CD4-positive, alpha-beta T cell (primary cell): ENCODE measurements at regions not wholly inside any gene's neighbourhood (a gene's known extent, or its start where the extent isn't known, plus 50 kb on each side); places are given as distances from the start of the nearest gene placed in this dataset.

ENCODE experiments used
- ATAC-seq: fragments of 200-7000 bp; cut with Tn5 transposase; one replicate; pipeline ENCODE4 v1.10.0; 2022; ENCODE audit warnings: mild to moderate bottlenecking; ENCODE audit not compliant: poor library complexity
- CTCF ChIA-PET: fragments of 350-600 bp; sonication (Branson Sonifier 250); formaldehyde crosslinking; loops from one replicate; lab custom pipeline; 2021; ENCODE audit warnings: antibody characterized with exemption, inconsistent platforms; lab: Charles Lee
- POLR2A ChIA-PET: fragments of 350-600 bp; sonication (Branson Sonifier 250); formaldehyde crosslinking; loops from one replicate; lab custom pipeline; 2021; ENCODE audit warnings: antibody characterized with exemption, inconsistent platforms; lab: Charles Lee
- DNase-seq, 14 experiments: peaks; one replicate each; pipeline ENCODE4 v3.0.0-alpha.2; 2013 to 2020; ENCODE audit warnings: mixed read lengths in 2 of 14
- H3K27ac ChIP-seq, 2 donors: one replicate each; pipeline versions ENCODE4 v1.5.1 to v1.7.0; 2013; ENCODE audit warnings: low read length in 2 of 2, low read depth in 1 of 2, mild to moderate bottlenecking in 1 of 2
- H3K27me3 ChIP-seq, 2 experiments: 1 replicate in 1 of 2; 2 replicates in 1 of 2; pipeline versions ENCODE4 v1.6.1 to v1.7.0; 2013; ENCODE audit warnings: low read length in 2 of 2, control low read depth in 1 of 2, mild to moderate bottlenecking in 1 of 2, moderate library complexity in 1 of 2; ENCODE audit not compliant: insufficient read depth in 2 of 2, control insufficient read depth in 1 of 2
- H3K36me3 ChIP-seq: one replicate; pipeline ENCODE4 v1.6.1; 2013; ENCODE audit warnings: low read length, control low read depth; ENCODE audit not compliant: insufficient read depth
- H3K4me1 ChIP-seq: one replicate; pipeline ENCODE4 v1.6.1; 2013; ENCODE audit warnings: low read length, control low read depth; ENCODE audit not compliant: insufficient read depth
- H3K4me3 ChIP-seq: one replicate; pipeline ENCODE4 v1.5.1; 2013; ENCODE audit warnings: mild to moderate bottlenecking, low read length, moderate library complexity
- H3K9me3 ChIP-seq, 2 experiments: 1 replicate in 1 of 2; 2 replicates in 1 of 2; pipeline versions ENCODE4 v1.6.1 to v1.7.0; 2013; ENCODE audit warnings: low read length in 2 of 2, mild to moderate bottlenecking in 2 of 2, control low read depth in 1 of 2, moderate library complexity in 1 of 2; ENCODE audit not compliant: control insufficient read depth in 1 of 2, insufficient read depth in 1 of 2
- H3K27ac Mint-ChIP-seq: one replicate; pipeline ENCODE4 v1.8.0; 2020; ENCODE audit warnings: mixed read lengths
- H3K27me3 Mint-ChIP-seq: one replicate; pipeline ENCODE4 v1.8.0; 2021; ENCODE audit warnings: mixed read lengths
- H3K36me3 Mint-ChIP-seq: one replicate; pipeline ENCODE4 v1.8.0; 2021; ENCODE audit warnings: low read depth, mixed read lengths
- H3K4me1 Mint-ChIP-seq: one replicate; pipeline ENCODE4 v1.8.0; 2021; ENCODE audit warnings: low read depth, mixed read lengths
- H3K4me3 Mint-ChIP-seq: one replicate; pipeline ENCODE4 v1.8.0; 2020; ENCODE audit warnings: mild to moderate bottlenecking, mixed read lengths
- H3K9me3 Mint-ChIP-seq: one replicate; pipeline ENCODE4 v1.8.0; 2020; ENCODE audit warnings: mixed read lengths
- CTCF ChIP-seq: fragments of 200-600 bp; IDR thresholded peaks from one replicate; pipeline ENCODE4 v1.8.0; 2022; ENCODE audit warnings: antibody characterized with exemption, mild to moderate bottlenecking
- intact Hi-C, 2 experiments: fragments of 100-400 bp; cut with DNase I in 1 of 2; cut with micrococcal nuclease in 1 of 2; formaldehyde crosslinking; loops; one replicate each; pipeline versions ENCODE4 v1.15.1 to v1.9.0; 2023 to 2025; cut with DNase I, micrococcal nuclease

DNA sequence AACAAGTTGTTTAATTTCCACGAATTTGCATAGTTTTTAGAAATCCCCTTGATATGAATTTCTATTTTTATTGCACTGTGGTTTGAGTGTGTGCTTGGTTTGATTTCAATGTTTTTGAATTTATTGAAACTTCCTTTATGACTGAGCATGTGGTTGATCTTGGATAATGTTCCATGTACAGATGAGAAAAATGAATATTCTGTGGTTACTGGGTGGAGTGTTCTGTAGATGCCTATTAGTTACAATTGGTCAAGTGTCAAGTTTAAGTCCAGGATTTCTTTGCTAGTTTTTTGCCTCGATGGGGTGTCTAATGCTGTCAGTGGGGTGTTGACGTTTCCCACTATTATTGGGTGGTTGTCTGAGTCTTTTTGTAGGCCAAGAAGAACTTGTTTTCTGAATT lies 319.5 kb upstream of the ACTBL2 start:
- no peak for TF ChIP-seq CTCF
- Mint-ChIP-seq H3K36me3 (no peaks in the 10 kb centered on the region), H3K9me3 (no peaks in the 10 kb centered on the region), H3K27ac (no peak overlapping the region), H3K4me3 (no peak overlapping the region), H3K4me1 (no peaks in the 10 kb centered on the region), H3K27me3 (no peaks in the 10 kb centered on the region)
- H3K27ac ChIP-seq: no peak overlapping the region
- H3K4me3 ChIP-seq: no peak overlapping the region
- H3K36me3 ChIP-seq: no peaks in the 10 kb centered on the region
- CTCF ChIA-PET: no interaction called here
- no peaks in the 10 kb centered on the region for H3K27me3 ChIP-seq
- H3K4me1 ChIP-seq: no peaks in the 10 kb centered on the region
- intact Hi-C loops: no loop called here
- ATAC-seq (no peak), DNase-seq (no peak)
- H3K9me3 ChIP-seq: no peaks in the 10 kb centered on the region
- POLR2A ChIA-PET: no interaction called here

DNA sequence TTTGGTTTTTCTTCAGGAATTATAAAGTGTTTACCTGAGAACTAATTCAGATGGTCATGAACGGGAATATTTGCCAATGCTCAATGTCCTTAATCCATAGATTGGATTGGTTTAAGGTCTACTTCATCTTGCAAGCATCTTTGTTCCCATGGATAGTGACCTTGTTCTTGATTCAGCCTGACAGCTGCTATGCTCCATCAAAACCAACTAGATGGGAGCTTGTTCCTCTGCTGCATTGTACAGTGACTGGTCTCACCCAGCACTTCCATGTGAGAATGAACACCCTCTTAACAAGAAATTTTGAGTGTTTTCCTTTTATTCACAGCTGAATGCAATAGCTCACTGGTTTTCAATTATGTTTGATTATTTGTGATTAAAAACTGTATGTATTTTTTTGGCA lies 312.6 kb upstream of the ACTBL2 start:
- POLR2A ChIA-PET: no interaction called here
- H3K4me1 ChIP-seq: no peaks in the 10 kb centered on the region
- Mint-ChIP-seq H3K9me3 (no peaks in the 10 kb centered on the region), H3K27ac (no peak overlapping the region), H3K4me3 (no peak overlapping the region), H3K27me3 (peaks cover 10% of the 10 kb centered on the region), H3K4me1 (no peaks in the 10 kb centered on the region), H3K36me3 (no peaks in the 10 kb centered on the region)
- no peak for TF ChIP-seq CTCF
- H3K27me3 ChIP-seq: no peaks in the 10 kb centered on the region
- H3K9me3 ChIP-seq: no peaks in the 10 kb centered on the region
- ATAC-seq: no peak
- intact Hi-C loops: no loop called here
- H3K4me3 ChIP-seq: no peak overlapping the region
- no peak for DNase-seq
- no peaks in the 10 kb centered on the region for H3K36me3 ChIP-seq
- CTCF ChIA-PET: no interaction called here
- no peak overlapping the region for H3K27ac ChIP-seq

DNA sequence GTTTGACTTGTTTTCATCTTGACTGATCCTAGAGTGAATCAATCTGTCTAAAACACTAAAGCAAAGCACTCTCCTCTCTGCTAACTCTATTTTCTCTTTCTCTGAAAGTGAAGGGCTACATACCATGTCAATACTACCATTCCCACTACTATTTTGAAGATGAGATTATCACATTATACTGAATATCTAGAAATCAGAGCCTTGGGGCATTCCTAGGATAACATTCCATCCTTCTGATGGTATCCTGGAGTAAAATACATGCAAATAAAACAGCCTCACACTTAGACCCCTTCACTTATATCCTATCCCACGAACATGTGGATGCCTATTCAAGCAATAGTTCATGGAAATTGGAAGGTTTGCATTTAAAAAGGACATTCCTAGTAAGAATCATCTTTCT lies 309.3 kb upstream of the ACTBL2 start:
- CTCF ChIA-PET: no interaction called here
- H3K27ac Mint-ChIP-seq: no peak overlapping the region
- H3K36me3 Mint-ChIP-seq: no peaks in the 10 kb centered on the region
- peaks cover 16% of the 10 kb centered on the region for H3K27me3 Mint-ChIP-seq
- no peak for TF ChIP-seq CTCF
- DNase-seq: no peak
- H3K4me3 Mint-ChIP-seq: no peak overlapping the region
- H3K9me3 Mint-ChIP-seq: no peaks in the 10 kb centered on the region
- no peak overlapping the region for H3K27ac ChIP-seq
- intact Hi-C loops: no loop called here
- H3K36me3 ChIP-seq: no peaks in the 10 kb centered on the region
- H3K4me1 Mint-ChIP-seq: no peaks in the 10 kb centered on the region
- H3K4me3 ChIP-seq: no peak overlapping the region
- no peaks in the 10 kb centered on the region for H3K4me1 ChIP-seq
- no peaks in the 10 kb centered on the region for H3K27me3 ChIP-seq
- ATAC-seq: no peak
- POLR2A ChIA-PET: no interaction called here
- no peaks in the 10 kb centered on the region for H3K9me3 ChIP-seq
